Breast epithelium (tissue), 3 donors: ENCODE measurements at regions not wholly inside any gene's neighbourhood (a gene's known extent, or its start where the extent isn't known, plus 50 kb on each side); places are given as distances from the start of the nearest gene placed in this dataset.

Experiments used
- POLR2AphosphoS5 ChIP-seq, 3 donors: sonication (generic); formaldehyde crosslinking; IDR thresholded peaks; one replicate each; pipeline ENCODE4 v1.6.1; 2017; ENCODE audit warnings: antibody characterized with exemption in 3 of 3
- TF ChIP-seq, protein P1 (sequence below), 3 donors: fragments of 450-650 bp; IDR thresholded peaks; one replicate each; pipeline ENCODE4 v1.5.1; 2016 to 2017; ENCODE audit warnings: antibody characterized with exemption in 3 of 3, mild to moderate bottlenecking in 3 of 3, moderate library complexity in 3 of 3

DNA sequence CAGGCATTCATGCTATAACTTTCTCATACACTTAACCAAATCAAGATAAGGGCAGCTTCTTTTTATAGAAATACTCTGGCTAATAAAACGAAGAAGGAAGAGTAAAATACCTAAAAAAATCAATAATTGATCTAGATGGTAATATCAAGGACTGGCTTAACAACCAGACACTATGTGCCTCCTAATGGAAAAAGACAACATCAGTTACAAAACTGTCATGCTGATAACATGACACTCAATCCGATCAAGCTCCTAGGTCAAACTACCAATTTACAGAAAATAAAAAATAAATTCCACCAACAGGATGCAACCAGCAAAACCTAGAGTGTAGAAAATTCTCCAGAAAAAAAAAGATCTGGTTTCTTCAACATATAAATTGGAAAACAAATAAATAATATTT is 634.6 kb downstream of the IGSF11 start:
- TF ChIP-seq, protein P1, sequence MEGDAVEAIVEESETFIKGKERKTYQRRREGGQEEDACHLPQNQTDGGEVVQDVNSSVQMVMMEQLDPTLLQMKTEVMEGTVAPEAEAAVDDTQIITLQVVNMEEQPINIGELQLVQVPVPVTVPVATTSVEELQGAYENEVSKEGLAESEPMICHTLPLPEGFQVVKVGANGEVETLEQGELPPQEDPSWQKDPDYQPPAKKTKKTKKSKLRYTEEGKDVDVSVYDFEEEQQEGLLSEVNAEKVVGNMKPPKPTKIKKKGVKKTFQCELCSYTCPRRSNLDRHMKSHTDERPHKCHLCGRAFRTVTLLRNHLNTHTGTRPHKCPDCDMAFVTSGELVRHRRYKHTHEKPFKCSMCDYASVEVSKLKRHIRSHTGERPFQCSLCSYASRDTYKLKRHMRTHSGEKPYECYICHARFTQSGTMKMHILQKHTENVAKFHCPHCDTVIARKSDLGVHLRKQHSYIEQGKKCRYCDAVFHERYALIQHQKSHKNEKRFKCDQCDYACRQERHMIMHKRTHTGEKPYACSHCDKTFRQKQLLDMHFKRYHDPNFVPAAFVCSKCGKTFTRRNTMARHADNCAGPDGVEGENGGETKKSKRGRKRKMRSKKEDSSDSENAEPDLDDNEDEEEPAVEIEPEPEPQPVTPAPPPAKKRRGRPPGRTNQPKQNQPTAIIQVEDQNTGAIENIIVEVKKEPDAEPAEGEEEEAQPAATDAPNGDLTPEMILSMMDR (IDR thresholded peaks at IDR 0.05) = no peak
- TF ChIP-seq POLR2AphosphoS5 (IDR thresholded peaks at IDR 0.05) = no peak
